H1 (cell line): ENCODE measurements at regions not wholly inside any gene's neighbourhood (a gene's known extent, or its start where the extent isn't known, plus 50 kb on each side); places are given as distances from the start of the nearest gene placed in this dataset.

ENCODE experiments used
- CTBP2 ChIP-seq: IDR thresholded peaks from 2 replicates; pipeline ENCODE4 v1.7.0; 2011; ENCODE audit warnings: borderline replicate concordance, mild to moderate bottlenecking, moderate library complexity, mixed read lengths, low read length; ENCODE audit not compliant: insufficient read depth, insufficient read length
- NANOG ChIP-seq: IDR thresholded peaks from 2 replicates; pipeline ENCODE4 v1.6.1; 2011; ENCODE audit warnings: low read length, low read depth, mild to moderate bottlenecking, inconsistent platforms; ENCODE audit not compliant: insufficient read depth, poor library complexity, severe bottlenecking
- TF ChIP-seq, protein P1 (sequence below): fragments of 300-600 bp; sonication (generic); IDR thresholded peaks from 2 replicates; pipeline ENCODE4 v1.7.1; 2012; ENCODE audit warnings: low read length, moderate library complexity, mild to moderate bottlenecking, inconsistent platforms; ENCODE audit not compliant: insufficient replicate concordance
- TF ChIP-seq, protein P2 (sequence below): IDR thresholded peaks from 2 replicates; pipeline ENCODE4 v1.6.1; 2011; ENCODE audit warnings: low read length, improper control_type of control experiment

DNA sequence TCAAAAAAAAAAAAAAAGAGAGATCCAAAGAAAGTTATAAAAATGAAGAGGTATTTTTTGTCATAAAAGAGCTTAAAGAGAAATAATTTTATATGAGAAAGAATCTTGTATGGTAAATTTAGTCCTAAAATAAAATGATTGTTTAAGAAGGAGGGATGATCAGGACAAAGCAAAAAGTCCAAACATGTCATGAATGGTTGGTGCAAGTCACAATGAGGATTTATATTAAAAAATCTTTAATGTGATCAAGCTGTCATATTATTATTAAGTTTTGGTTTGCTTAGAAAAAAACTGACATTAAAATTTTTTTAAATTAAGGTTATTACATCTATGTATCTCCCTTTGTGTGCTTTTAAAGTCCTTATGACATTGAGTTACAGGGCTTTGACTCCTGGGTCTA is 220.4 kb downstream of the TMEM26 start (continued):
- TF ChIP-seq, protein P1, sequence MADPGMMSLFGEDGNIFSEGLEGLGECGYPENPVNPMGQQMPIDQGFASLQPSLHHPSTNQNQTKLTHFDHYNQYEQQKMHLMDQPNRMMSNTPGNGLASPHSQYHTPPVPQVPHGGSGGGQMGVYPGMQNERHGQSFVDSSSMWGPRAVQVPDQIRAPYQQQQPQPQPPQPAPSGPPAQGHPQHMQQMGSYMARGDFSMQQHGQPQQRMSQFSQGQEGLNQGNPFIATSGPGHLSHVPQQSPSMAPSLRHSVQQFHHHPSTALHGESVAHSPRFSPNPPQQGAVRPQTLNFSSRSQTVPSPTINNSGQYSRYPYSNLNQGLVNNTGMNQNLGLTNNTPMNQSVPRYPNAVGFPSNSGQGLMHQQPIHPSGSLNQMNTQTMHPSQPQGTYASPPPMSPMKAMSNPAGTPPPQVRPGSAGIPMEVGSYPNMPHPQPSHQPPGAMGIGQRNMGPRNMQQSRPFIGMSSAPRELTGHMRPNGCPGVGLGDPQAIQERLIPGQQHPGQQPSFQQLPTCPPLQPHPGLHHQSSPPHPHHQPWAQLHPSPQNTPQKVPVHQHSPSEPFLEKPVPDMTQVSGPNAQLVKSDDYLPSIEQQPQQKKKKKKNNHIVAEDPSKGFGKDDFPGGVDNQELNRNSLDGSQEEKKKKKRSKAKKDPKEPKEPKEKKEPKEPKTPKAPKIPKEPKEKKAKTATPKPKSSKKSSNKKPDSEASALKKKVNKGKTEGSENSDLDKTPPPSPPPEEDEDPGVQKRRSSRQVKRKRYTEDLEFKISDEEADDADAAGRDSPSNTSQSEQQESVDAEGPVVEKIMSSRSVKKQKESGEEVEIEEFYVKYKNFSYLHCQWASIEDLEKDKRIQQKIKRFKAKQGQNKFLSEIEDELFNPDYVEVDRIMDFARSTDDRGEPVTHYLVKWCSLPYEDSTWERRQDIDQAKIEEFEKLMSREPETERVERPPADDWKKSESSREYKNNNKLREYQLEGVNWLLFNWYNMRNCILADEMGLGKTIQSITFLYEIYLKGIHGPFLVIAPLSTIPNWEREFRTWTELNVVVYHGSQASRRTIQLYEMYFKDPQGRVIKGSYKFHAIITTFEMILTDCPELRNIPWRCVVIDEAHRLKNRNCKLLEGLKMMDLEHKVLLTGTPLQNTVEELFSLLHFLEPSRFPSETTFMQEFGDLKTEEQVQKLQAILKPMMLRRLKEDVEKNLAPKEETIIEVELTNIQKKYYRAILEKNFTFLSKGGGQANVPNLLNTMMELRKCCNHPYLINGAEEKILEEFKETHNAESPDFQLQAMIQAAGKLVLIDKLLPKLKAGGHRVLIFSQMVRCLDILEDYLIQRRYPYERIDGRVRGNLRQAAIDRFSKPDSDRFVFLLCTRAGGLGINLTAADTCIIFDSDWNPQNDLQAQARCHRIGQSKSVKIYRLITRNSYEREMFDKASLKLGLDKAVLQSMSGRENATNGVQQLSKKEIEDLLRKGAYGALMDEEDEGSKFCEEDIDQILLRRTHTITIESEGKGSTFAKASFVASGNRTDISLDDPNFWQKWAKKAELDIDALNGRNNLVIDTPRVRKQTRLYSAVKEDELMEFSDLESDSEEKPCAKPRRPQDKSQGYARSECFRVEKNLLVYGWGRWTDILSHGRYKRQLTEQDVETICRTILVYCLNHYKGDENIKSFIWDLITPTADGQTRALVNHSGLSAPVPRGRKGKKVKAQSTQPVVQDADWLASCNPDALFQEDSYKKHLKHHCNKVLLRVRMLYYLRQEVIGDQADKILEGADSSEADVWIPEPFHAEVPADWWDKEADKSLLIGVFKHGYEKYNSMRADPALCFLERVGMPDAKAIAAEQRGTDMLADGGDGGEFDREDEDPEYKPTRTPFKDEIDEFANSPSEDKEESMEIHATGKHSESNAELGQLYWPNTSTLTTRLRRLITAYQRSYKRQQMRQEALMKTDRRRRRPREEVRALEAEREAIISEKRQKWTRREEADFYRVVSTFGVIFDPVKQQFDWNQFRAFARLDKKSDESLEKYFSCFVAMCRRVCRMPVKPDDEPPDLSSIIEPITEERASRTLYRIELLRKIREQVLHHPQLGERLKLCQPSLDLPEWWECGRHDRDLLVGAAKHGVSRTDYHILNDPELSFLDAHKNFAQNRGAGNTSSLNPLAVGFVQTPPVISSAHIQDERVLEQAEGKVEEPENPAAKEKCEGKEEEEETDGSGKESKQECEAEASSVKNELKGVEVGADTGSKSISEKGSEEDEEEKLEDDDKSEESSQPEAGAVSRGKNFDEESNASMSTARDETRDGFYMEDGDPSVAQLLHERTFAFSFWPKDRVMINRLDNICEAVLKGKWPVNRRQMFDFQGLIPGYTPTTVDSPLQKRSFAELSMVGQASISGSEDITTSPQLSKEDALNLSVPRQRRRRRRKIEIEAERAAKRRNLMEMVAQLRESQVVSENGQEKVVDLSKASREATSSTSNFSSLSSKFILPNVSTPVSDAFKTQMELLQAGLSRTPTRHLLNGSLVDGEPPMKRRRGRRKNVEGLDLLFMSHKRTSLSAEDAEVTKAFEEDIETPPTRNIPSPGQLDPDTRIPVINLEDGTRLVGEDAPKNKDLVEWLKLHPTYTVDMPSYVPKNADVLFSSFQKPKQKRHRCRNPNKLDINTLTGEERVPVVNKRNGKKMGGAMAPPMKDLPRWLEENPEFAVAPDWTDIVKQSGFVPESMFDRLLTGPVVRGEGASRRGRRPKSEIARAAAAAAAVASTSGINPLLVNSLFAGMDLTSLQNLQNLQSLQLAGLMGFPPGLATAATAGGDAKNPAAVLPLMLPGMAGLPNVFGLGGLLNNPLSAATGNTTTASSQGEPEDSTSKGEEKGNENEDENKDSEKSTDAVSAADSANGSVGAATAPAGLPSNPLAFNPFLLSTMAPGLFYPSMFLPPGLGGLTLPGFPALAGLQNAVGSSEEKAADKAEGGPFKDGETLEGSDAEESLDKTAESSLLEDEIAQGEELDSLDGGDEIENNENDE = no peak
- TF ChIP-seq NANOG (no peak), CTBP2 (no peak)
- TF ChIP-seq, protein P2, sequence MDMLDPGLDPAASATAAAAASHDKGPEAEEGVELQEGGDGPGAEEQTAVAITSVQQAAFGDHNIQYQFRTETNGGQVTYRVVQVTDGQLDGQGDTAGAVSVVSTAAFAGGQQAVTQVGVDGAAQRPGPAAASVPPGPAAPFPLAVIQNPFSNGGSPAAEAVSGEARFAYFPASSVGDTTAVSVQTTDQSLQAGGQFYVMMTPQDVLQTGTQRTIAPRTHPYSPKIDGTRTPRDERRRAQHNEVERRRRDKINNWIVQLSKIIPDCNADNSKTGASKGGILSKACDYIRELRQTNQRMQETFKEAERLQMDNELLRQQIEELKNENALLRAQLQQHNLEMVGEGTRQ = no peak
- TF ChIP-seq, all 59 proteins: peak for 0
